ENCODE measurements at regions not wholly inside any gene's neighbourhood (a gene's known extent, or its start where the extent isn't known, plus 50 kb on each side); places are given as distances from the start of the nearest gene placed in this dataset.

- DNase-seq, result no peak
These were observed 393.8 kb downstream of the ZNF385D start for GRCh38 chr3:21357241-21357640.

- DNase-seq, result no peak
These were observed 394.6 kb downstream of the ZNF385D start for GRCh38 chr3:21356402-21356801.

DNA sequence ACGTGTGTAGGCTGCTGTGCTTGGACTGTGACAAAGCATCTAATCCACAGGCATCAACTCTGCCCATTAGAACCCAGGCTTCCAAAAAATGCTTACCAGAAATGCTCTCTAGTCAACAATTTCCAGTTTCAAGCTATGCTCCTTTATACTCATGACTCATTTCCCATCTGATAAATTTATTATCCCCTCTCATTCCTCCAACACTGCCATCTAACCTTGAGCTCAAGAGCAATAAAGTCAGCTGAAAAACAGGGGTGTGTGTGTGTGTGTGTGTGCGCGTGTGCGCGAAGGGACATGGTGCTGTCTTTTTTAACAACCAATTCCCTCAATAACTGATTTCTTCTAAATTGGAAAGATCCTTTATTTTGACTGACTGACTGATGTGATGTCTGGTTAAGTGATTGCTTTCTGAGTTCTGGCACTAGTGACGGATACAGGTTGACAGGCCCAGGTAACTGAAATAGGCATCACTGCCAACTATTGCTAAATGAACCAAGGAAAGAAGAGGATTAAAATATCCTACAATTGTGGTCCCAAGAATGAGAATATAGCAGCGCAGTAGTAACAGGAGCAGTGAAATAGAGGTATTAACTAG, 405.5 kb downstream of the ZNF385D start:
- DNase-seq, result no peak

GRCh38 chr3:21331857-21332256, 419.2 kb downstream of the ZNF385D start:
- no peak for DNase-seq

DNA sequence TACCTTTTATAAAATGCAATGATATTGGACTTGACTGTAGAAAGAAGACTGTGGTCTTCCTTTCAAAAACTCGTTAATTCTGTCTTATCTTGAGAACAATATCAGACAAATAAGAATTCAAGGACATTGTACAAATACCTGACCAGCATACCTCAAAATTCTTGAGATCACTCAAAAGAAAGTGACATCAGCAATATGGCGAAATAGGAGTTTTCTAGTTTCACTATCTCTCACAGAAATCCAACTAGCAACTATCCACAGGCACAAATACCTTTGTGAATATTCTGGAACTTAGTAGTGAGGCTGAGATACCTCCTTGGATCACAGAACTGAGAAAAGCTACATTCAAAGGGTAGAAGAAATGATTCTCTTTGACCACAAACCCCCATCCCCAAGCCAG, 419.7 kb downstream of the ZNF385D start:
- DNase-seq, result no peak

- DNase-seq, result no peak
These were observed 420.7 kb downstream of the ZNF385D start for GRCh38 chr3:21330293-21330692.

DNA sequence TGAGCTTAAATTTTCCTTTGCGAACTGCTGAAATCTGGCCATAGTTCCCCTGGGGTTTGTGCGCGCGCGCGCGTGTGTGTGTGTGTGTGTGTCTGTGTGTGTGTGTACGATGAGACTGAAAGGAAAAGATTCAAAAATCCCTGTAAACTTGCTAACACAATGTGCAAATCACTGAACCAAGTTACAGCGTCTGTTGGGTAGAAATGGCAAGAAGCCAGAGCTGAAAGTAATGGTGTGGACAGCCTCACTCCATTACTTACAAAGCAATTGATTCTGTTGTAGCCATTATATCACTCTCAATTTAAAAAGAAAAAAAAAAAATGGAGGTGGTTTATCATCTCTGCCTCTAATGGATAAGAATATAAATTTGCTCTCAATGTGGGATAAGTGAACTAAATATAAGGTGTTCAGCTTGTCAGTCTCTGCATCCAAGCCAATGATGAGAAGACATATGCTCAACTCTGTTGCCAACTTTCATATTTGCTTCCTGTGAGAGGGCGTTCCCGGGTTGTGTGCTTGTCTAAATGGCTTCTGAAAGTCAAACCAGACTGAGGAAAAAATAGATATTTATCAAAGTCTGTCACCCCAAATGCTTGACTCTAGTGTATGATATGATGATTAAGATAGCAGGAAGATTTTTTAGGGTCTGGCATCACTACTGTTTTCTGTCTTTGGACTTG, 422.2 kb downstream of the ZNF385D start:
- no peak for DNase-seq

- DNase-seq, result no peak
These were observed 424.1 kb downstream of the ZNF385D start for GRCh38 chr3:21326704-21327475.

DNA sequence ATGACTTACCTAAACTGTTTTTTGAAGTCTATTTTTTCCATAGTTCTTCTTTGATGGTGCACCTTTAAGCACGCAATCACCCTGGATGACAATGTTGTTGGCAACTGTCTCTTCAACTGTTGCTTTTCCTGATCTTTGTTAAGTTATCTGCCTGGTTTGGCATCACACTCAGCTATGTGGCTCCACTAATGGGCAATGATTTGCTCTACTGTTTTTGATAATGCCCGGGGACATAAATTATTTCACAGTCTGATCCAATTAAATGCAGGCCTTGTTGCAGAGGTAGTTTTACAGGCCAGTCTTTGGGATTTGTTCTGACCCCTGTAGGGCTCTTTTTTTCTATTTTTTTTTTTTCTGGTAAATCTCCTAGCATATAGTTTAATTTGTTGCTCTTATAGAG, 436.3 kb downstream of the ZNF385D start:
- DNase-seq, result no peak

GRCh38 chr3:21310891-21311290, 440.1 kb downstream of the ZNF385D start:
- DNase-seq, result no peak

DNA sequence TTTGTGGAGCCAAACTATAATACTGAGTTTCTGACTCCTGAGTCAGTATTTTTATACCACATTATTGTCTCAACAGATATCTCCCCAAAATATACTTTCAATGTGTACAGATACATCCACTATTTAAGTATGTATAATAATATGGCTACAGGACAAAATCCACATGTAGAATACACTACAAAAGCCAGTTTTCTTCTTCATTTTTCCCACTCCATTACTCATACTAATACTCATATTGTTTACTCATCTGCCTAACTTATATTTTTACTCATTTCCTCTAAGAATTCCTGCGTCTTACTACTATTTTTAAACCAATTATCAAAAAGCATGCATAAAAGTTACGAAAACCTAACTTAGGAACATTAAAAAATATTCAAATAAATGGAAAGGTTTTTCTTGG, 440.8 kb downstream of the ZNF385D start:
- no peak for DNase-seq

- DNase-seq, result no peak
These were observed 453.7 kb downstream of the ZNF385D start for GRCh38 chr3:21297304-21297703.

DNA sequence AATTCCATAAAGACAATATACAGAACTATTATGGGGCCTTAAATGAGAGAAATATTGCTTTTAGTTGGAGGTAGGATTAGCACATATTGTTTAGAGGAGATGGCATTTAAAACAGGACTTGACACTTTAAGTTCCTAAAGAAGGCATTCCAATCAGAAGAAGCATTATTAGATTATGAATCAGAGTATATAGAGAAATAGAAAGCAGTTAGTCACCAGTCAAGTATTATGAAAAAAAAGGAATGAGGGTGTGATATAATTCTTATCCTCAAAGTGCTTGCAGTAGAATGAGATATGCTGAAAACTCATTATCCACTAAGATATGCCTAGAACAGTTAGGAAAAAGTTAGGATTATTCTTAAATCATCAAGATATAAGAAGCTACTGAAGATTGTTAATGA, 456.2 kb downstream of the ZNF385D start:
- no peak for DNase-seq

GRCh38 chr3:21292971-21293370, 458.0 kb downstream of the ZNF385D start:
- no peak for DNase-seq

DNA sequence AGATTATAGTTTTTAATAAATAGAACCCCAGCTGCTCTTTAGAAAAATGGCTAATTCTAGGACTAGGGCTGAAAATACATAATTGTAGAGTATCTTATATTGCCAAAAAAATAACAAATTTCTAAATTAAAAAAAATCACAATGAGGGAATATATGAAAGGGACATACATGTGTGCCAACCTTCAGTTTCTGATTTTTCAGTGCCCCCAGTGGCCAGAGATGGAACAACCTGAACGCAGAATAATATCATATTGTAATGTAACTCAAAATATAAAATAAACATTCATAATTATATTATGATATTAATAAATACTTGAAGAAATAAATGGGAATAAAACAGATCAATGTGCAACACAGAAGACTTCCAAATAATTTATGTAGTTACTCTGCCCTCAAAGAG, 460.5 kb downstream of the ZNF385D start:
- no peak for DNase-seq

GRCh38 chr3:21274079-21274571, 476.9 kb downstream of the ZNF385D start:
- DNase-seq, result no peak

DNA sequence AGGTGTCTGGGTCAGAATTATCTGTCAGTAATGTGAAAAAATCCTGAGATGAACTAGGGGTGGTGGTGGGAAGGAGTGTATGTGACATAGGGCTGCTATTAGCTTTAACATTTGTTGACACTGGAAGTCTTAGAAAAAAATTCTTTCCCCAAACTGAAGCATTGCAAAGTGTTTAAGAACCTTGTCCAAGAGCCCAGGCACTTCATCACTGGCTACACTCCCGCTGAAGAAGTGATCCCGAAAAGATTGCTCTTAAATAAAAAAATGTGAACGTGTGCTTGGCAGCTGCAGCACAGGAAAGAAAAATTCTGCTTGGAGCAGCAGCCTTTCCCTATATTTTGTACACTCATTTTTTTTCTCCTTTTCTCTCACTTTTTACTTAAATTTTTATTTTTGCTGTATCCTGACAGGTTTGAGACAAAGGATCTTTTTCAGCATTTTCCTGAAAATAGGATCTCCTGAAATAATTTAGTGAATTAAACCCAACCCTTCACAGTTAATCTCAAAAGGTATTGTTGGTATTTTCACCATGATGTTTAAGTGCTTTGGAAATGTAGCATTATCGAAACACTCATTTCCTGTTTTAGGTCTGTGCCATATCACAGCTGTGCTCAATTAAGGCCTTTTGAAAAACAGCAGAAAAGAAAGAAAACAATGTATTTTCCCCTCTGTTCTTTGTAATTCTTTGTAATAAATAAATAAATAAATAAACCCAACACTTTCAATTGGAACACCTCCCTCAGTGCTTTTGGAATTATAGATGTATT, 477.6 kb downstream of the ZNF385D start:
- DNase-seq, result no peak

DNA sequence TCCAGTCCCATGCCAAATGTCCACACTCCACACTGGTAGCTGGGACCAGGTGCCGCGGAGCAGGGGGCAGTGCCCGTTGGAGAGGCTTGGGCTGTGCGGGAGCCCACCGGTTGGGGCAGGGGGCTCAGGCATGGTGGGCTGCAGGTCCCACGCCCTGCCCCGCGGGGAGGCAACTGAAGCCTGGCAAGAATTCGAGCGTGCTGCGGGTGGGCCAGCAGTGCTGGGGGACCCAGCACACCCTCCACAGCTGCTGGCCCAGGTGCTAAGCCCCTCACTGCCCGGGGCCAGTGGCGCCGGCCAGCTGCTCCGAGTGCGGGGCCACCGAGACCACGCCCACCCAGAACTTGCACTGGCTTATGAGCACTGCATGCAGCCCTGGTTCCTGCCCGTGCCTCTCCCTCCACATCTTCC, 479.4 kb downstream of the ZNF385D start:
- DNase-seq, result no peak

- DNase-seq, result no peak
These were observed 481.1 kb downstream of the ZNF385D start for GRCh38 chr3:21269882-21270281.

DNA sequence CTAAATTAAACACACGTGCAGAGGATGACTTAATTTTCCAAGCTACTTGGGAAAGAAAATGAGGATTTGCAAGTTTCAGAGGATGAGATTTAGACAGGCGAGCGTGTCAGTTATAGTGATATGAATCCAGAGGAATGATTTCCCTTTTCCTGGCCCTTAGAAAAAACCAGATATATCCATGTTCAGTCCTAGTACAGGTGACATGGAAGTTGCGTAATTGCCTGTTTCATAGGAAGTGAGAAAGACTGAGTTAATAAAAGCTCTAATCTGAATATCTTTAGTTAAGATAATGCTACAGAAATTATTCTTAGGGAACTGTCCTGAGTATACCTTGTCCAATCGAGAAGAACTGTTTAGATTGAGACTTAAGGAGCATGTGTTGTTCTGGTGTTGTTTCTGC, 490.5 kb downstream of the ZNF385D start:
- no peak for DNase-seq

- no peak for DNase-seq
These were observed 491.1 kb downstream of the ZNF385D start for GRCh38 chr3:21259896-21260295.

- DNase-seq, result no peak
These were observed 494.1 kb downstream of the ZNF385D start for GRCh38 chr3:21256932-21257331.

GRCh38 chr3:21238661-21239060, 512.3 kb downstream of the ZNF385D start:
- no peak for DNase-seq

All from stimulated activated CD4-positive, alpha-beta T cell treated with anti-CD3 and anti-CD28 coated beads, Interleukin-2, amount 100 ng/mL, for 24 hours (primary cell).